Smooth muscle cell of the brain vasculature (primary cell): ENCODE measurements at regions not wholly inside any gene's neighbourhood (a gene's known extent, or its start where the extent isn't known, plus 50 kb on each side); places are given as distances from the start of the nearest gene placed in this dataset.

Experiments
- DNase-seq: peaks from one replicate; pipeline ENCODE4 v3.0.0-alpha.2; 2012; ENCODE audit warnings: low read depth, low spot score

DNA sequence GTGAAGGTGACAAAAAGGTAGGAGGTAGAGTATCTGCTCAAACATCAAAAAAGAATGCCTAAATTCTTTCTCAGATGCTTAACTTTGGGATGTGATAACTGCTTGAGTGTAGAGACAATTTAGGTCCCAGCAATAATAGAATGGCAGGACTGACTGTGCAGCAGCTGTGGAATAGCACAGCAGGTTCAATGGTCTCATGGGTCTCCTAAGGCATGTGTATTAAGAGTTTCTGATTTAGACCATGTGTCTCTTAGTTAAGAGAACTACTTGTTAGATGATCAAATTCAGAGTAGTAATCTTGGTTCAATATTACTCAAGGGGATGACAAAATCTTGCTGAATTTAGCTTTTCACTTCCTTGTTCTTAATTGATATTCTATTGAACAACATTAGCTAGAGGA is 72.0 kb downstream of the ALX1 start:
- no peak for DNase-seq

DNA sequence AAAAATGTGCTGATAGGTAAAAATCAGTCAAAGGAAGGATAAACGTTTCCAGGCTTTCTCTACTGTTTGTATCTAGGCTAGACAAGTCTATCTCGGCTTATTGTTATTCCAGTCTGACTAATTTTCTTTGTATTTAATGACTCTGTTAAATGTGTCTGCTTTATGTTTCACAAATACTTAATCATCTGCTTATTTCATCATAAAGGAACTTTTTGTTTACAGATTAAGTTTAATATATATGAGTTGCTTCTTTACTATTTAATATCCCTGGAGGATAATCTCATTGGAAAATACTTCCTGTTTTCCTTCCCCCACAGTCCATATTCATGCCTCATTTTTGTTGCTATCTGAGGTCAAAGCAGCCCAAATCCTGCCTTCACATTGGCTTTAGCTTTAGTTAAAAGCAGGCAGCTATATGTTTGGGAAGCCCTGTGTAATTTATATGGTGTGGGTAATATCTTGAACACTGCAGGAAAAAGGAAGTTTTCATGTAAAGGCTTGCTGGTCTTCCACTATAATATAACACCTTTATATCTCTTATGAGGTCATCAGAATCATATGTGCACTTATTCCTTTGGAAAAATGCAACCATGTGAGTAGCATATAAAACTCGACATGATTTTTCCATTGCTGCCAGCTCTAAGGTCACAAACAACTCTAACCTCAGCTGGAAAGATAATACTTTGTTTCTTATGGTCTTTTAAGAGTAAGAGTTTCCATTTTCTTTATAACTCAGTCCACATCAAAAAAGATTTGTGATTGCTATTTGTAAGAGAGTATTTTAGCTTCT is 76.8 kb downstream of the ALX1 start:
- no peak for DNase-seq

DNA sequence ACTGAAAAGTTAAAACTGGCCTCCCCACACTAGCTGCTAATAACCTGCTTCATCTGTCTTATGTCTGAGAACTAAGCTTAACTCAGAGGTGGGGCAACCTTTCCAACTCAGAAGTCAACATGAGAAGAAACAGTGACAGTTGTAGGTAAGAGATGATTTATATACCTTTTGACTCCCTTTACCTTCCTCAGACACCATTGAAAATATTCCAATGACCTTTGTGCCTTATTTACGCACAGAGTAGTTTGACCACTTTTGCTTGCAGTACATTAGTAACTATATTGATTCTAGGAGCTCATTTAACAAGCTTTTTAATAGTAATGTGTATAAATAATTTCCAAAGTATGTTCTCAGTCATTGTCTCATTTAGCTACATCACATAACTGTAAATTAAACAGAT is 77.6 kb downstream of the ALX1 start:
- no peak for DNase-seq

DNA sequence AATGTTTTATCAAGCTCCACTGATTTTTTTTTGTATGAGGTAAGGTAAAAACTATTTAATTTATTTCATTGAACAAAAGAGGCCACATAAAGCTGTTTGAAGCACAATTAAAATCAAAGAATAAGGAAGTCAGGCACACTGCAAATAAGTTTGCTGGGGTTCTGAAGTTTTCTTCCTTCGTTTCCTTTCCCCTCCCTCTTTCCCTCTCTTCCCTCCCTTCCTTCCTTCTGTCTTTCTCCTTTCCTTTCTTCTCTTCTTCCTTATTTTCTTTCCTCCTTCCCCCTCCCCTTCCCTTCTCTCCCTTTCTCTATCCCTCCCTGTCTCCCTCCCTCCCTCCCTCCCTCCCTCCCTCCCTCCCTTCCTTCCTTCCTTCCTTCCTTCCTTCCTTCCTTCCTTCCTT is 78.7 kb downstream of the ALX1 start:
- DNase-seq: no peak

DNA sequence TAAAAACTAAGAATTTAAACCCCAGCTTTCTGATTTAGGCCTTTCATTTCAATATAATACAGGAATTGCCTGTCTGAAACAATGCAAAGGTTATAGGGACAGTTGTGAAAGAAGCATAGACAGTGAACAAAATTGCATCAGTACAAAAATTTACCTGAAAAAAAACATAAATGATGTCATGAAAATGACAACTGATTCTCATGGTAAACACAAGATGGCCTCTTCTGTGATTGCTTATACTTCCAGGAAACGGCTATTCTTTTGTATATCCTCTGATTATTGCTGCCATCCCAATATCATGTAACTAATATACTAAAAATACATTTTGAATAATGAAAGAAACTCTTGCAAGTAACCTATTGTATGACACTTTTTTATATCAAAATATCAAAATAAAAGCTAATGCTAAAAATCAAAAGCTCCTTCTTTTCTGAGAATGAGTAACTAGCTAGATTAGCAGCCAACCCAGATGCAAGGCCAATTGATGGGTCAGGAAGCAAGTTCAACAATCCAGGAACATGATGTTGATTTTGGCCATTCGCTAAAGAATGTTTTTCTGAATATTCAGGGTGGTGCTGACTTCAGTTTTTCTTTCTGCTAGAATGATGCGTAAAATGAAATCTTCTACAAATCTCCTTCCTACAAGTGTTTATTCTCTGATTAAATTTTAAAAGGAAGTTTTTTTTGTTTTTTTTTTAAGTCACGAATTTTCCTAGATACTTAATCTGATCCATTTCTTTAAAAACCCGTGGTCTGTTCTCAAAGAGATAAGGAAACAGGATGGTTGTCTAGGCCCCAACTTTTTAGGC is 83.6 kb downstream of the ALX1 start:
- peak; percentile 28 for DNase-seq

DNA sequence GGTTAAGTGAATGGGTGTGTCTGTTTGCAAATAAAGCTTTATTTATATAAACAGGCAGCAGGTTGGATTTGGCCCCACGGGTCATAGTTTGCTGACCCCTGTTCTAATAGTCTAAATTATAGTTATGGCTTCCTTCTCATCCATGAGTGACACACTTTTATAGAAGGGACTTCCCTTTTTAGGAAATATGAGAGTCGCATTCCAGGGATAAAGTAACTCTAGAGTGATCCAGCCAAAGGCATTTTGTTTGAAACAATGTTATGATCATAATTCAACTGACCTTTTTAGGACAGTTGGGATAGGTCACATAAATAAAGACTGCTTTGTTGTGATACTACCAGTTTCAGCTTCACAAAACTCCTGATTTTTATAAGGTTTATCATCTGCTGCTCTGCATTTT is 87.9 kb downstream of the ALX1 start:
- no peak for DNase-seq

DNA sequence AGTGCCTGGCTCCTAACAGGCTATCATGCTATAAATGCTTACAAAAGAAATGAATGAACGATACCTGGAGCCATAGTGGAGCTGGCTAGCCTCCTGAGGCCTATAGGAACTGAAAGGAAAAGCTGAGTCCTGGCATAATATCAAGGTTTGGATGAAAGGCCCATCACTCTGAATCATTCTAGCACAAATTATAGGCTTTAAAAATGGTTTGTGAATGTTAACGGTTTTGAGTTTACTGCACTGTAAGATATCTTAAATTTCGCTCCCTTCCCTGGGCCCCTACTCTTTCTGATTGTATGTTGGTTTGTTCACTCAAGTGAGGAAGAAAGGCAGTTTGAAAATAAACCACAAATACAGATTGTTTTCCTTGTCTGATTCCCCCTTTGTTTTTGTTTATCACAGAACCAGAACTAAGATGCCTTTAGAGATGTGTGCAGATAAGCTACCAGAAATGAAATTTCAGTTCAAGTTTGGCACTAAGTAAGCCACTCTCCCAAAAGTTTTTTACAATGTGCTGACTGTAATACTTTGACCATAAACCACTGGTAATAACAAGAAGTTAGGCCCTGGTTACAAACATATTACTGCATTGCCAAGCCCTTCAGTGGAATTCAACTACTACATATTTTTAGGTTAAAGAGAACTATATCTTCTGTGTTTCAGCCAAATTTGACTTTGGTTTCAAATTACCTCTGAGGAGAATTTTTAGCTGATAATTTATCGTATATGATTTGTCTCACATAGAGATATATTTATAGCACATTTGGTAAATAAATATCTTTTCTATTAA is 89.5 kb downstream of the ALX1 start:
- no peak for DNase-seq

DNA sequence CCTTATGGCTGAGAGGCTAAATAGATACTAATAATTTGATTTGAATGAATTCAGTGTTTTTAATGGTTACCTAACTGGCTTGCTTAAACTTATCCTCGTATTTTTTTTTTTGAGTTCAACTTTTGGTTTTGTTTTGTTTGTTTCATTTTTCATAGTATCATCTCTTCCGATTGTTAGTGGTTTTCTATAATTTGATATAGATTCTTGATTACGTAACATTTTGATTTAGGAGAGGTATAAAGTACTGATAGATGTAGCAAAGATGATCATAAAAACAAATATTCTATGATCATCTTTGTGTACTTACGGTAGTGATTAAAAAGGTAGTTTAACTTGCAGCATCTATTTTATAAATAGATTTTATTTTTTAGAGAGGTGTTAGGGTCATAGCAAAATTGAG is 93.0 kb downstream of the ALX1 start:
- DNase-seq: no peak

DNA sequence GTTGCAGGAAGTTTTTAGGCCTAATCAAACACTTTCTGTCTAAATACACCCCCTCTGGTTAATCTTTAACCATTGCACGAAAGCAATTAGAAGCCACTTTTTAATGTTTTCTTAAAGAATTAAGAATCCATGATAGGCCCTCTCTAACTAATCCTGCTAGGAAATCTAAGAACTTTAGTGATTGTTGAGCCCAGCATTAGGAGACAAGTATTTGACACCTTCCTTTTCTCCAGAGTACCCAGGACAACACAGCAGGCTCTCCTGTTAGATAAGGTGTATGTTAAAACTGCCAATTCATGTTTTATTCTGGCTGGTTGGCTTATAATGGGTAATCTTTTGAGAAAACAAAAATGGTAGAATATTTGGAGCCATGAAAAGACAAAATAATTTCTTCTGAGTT is 95.0 kb downstream of the ALX1 start:
- DNase-seq: no peak

DNA sequence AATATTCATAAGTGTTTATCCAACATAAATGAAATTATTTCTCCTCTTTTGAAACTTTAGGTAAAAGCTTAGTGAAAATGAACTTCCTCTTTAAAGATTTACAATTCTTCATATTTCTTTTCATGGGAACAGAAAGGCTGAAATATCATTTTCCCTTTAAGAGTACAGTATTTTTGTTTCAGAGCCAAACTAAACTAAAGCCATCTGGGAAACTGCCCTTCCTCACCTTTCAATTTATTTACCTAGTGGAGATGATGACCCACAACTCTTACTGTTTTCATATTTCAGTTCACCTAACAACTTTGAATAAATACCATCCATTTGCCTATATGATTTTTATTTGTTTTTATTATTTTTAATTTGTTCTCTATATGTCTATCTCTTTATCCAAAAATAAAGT is 105.4 kb downstream of the ALX1 start:
- DNase-seq: no peak

DNA sequence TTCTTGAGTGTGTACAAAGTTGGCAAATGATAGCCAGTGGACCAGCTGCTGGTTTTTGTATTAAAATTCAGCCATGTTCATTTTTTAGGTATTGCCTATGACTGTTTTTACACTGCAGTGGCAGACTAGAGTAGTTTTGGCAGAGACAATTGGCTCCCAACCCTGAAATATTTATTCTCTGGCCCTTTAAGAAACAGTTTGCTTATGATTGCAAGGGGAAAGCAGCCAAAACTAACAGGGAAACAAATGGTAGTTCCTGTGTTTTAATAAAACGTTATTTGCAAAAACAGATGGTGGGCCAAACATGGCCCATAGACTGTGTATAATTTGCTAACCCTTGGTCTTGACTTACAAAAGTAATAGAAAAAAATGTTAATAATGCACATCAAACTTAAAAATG is 110.2 kb downstream of the ALX1 start:
- no peak for DNase-seq

DNA sequence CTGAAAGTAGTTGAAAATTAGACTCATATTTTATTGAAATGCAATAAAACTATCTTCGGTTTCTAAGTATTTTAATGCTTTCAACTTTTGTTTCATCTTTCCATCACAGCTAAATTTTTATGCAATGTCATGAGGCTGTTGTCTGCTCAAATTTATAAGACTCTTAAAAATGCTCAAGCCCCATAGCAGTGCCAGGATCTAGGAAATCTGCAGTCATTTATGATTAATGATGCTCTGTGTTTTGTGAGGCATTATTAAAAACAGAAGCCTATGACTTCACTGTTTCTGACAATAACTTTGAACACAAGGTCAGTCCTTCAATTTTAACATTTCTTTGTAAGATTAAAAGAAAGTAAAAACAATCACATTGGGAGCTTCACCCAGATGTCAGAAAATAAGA is 112.5 kb downstream of the ALX1 start:
- no peak for DNase-seq

DNA sequence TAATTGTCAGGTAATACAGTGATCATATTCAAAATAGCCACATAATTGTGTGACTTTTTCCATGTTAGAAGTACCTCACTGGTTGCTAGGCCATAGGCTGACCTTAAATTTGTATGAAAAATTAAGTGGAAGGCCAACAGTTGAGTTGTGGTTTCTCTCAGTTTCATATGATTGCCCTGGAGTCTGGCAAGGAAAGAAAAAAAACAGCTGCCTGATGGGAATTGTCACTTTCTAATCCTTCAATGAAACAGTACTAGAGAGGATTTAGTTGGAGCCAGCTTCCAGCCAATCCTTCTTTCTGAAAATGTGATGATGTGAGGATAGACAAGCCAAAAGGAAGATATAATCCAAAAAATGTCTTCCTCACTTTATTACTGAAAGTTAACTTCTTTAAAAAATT is 113.6 kb downstream of the ALX1 start:
- no peak for DNase-seq

DNA sequence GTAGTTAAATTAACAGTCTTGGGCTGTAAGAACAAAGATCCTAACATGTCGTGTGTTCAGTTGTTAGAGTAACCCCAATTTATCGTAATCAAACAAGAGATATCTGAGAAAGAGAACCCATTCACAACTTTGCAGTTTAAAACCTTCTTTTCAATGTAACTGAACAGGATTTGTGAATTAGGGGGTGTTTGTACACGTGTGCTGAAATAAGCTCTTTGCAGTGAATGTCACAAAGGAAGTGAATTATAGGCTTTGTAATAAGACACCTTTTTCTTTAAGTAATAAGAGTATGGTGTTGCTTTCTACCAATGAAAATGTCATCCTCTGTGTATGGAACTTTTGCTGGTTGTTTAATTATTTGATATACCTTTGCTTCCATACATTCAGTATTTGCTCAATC is 114.0 kb downstream of the ALX1 start:
- no peak for DNase-seq

DNA sequence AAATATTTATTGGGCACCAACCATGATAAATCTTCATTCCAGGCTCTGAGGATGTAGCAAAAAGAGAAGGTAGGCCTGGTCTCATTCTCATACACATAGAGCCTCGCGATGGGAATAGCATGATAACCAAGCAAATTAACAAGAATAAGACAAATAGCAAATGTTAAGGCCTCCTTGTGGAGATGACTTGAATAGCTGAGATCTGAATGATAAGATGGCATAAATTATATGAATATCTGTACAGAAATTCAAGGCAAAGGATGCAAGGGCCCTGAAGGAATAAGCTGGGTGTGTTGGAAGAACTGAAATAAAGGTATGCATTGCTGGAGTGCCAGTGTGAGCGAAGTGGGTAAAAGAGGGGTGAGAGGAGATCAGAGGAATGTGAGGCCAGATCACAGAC is 114.8 kb downstream of the ALX1 start:
- DNase-seq: no peak

DNA sequence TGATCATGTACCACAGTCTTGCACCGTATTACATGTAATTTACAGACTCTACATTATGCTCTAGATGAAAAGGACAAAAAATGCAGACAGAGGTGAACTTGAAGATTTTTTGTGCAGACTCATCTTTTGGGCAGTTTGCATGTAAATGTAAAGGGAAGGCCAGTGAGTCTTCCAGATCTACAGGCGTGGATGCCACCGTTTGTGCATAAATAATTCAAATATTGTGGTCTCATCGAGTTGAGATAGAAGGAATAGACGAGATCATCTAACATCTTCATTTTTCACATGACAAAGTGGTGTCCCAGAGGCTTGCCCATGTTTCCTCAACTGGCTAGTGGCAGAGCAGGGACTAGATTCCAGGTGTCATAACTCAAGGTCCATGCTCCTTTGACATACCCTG is 125.2 kb downstream of the ALX1 start:
- no peak for DNase-seq

DNA sequence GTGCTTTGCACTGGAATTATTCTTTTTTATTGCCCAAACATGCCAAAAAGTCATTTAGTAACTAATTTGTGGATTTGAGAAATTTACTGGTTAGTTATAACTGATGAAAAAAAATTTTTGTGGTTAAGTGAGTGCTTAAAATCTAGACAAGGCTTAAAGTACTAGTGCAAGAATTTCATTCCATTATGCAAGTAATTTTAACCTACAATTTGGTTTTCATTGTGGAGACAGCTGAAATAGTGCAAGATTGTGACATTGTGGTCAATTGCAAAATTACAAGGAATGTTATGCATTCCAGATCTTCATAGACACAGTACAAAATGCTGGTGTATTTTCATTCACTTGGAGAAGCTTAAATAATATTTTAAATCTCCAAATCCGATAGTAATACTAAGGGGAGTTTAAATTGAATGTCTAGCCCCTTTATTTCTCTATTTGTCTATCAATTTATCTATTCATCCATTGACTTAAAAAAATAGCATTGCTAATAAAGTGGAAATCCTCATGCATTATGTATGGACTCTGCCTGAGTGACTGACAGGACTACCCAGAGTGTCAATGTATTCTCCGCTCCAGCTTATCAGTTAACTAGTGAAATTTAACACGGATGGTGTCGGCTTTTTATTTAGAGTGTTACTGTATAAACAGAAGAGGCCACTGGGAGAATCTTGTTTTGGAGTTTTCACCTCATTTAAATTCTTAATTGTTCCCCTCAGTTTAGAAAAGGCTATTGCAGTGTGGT is 125.9 kb downstream of the ALX1 start:
- DNase-seq: no peak

DNA sequence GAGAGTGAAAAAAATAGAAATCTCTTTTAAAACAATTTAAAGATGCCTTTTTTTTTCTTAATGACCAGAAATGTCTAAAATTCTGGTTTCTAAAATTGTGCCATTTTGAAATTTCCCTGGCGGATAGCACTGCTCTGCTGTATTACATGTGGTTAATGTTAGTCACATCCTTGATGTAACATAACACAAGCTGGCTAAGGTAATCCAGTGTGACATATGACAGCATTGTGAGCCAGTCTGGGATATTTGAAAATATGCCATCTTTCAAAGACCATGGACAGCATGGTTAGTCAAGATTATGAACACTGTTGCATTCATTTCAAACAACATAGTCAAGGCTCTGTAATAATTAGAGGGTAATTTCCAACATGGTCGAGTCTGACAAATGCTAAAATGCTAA is 133.2 kb downstream of the ALX1 start:
- DNase-seq: no peak

DNA sequence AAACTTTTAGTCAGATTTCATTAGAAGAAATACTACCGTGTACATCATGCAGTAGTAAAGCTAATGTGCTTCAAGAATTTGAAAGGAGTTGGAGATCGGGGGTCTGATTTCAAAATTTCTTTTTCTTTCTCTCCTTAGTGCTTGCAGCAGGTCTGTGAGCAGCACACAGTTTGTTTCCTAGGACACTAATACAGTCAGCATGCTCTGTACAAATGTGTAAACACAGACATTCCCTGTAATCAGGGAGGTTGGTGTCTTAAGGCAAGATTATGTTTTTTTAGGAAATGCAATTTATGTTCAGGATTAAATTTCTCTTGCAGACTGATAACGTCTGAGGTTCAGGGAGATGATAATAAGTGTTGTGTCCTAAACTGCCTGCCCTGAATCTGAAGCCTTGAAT is 142.7 kb downstream of the ALX1 start:
- no peak for DNase-seq

DNA sequence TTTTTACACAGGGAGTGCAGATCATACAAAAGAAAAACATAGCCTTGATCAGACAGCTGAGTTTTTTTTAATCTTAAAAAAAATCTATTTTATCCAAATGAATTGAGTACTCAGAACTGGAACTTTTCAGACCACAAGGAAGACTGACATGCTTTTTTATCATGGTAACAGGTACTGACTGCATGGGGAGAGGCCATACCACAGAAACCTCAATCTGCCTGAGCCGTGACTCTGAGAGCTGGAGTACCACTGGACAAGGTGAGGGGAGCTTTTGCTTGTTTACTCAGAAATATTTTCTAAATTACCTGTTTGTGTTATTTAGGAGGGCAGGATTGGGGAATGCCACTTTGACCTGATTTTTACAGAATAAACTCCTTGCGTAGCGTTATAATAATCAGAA is 143.9 kb downstream of the ALX1 start:
- DNase-seq: no peak

DNA sequence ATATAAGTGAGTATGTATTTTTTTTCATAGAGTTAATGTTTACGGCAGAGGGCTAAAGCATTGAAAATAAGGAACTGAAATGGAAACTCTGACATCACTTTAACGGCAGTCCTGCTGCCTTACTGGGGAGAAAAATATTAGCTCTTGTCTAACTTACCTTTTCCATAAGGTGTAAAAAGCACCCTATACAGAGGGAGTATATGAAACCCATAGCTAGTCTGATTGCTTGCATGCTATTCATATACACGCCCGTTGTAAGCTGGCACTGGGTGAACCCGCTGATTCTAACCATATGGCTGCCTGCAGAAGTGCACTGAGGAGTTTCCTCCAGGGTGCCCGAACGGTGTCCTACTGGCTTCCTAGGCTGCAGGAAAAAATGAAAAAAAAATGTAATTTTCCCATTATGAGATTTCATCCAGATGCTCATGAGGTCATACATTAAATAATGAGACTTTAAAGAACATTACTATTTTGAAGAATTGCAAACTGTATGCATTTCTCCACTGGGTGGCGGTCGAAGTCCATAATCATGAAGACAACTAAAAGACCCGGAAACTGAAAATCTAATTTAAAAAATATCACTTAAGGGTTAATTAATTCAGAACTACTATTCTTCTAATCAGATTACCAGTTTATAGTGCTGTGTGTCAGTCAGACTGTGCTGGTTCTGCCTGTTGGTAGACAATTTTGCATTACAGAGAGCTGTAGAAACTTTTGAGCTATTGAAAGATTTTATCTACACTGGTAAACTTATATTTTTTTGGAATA is 144.7 kb downstream of the ALX1 start:
- no peak for DNase-seq
